OCI-LY1 (cell line): ENCODE measurements at regions not wholly inside any gene's neighbourhood (a gene's known extent, or its start where the extent isn't known, plus 50 kb on each side); places are given as distances from the start of the nearest gene placed in this dataset.

Experiments
- H2AFZ ChIP-seq: fragments of 200-600 bp; sonication (generic), shearing (Covaris generic); 2 replicates; pipeline ENCODE4 v1.6.0; 2014; ENCODE audit warnings: antibody characterized with exemption, mild to moderate bottlenecking, low read length
- H3F3A ChIP-seq: fragments of 200-600 bp; sonication (generic), shearing (Covaris generic); 2 replicates; pipeline ENCODE4 v1.6.0; 2014; ENCODE audit warnings: mild to moderate bottlenecking, antibody characterized with exemption, low read length, moderate library complexity; ENCODE audit not compliant: insufficient read depth
- H3K27ac ChIP-seq: fragments of 200-600 bp; sonication (generic); 2 replicates; pipeline ENCODE4 v1.5.1; 2014; ENCODE audit warnings: low read length, mixed run types, mild to moderate bottlenecking, low read depth; ENCODE audit not compliant: poor library complexity, severe bottlenecking
- H3K27me3 ChIP-seq: fragments of 200-600 bp; sonication (generic); 2 replicates; pipeline ENCODE4 v1.6.0; 2014; ENCODE audit warnings: antibody characterized with exemption, mild to moderate bottlenecking, low read length, moderate library complexity; ENCODE audit not compliant: insufficient read depth
- H3K36me3 ChIP-seq: fragments of 200-600 bp; sonication (generic); 2 replicates; pipeline ENCODE4 v1.6.1; 2014; ENCODE audit warnings: mild to moderate bottlenecking, antibody characterized with exemption, low read length, moderate library complexity, mixed read lengths; ENCODE audit not compliant: insufficient read depth
- H3K4me1 ChIP-seq: fragments of 200-600 bp; sonication (generic); 2 replicates; pipeline ENCODE4 v1.5.1; 2014; ENCODE audit warnings: mild to moderate bottlenecking, low read length, moderate library complexity; ENCODE audit not compliant: insufficient read depth, severe bottlenecking
- H3K4me2 ChIP-seq: fragments of 200-600 bp; sonication (generic), shearing (Covaris generic); 2 replicates; pipeline ENCODE4 v1.6.1; 2014; ENCODE audit warnings: low read length
- H3K4me3 ChIP-seq: fragments of 200-600 bp; sonication (generic); 2 replicates; pipeline ENCODE4 v1.5.1; 2014; ENCODE audit warnings: low read length, low read depth, mild to moderate bottlenecking, mixed read lengths; ENCODE audit not compliant: poor library complexity, severe bottlenecking
- H3K79me2 ChIP-seq: fragments of 200-600 bp; shearing (Covaris generic); 2 replicates; pipeline ENCODE4 v1.6.1; 2016; ENCODE audit warnings: mixed run types, low read length, mixed read lengths; ENCODE audit not compliant: insufficient read depth
- H3K9ac ChIP-seq: fragments of 200-600 bp; sonication (generic), shearing (Covaris generic); 2 replicates; pipeline ENCODE4 v1.6.1; 2014; ENCODE audit warnings: mild to moderate bottlenecking, low read length, mixed read lengths
- H3K9me2 ChIP-seq: fragments of 200-600 bp; sonication (generic), shearing (Covaris generic); 2 replicates; pipeline ENCODE4 v1.6.1; 2014; ENCODE audit warnings: low read depth, mild to moderate bottlenecking, low read length, mixed read lengths
- H3K9me3 ChIP-seq: fragments of 200-600 bp; shearing (Covaris generic); 2 replicates; pipeline ENCODE4 v1.6.1; 2014; ENCODE audit warnings: low read length, mixed read lengths
- H4K20me1 ChIP-seq: fragments of 200-600 bp; sonication (generic), shearing (Covaris generic); 2 replicates; pipeline ENCODE4 v1.6.0; 2016; ENCODE audit warnings: mild to moderate bottlenecking, low read length; ENCODE audit not compliant: insufficient read depth
- CTCF ChIP-seq: fragments of 200-600 bp; sonication (generic), shearing (Covaris generic); IDR thresholded peaks from 2 replicates; pipeline ENCODE4 v1.5.1; 2017; ENCODE audit warnings: mild to moderate bottlenecking, antibody characterized with exemption, low read length, moderate library complexity, mixed read lengths
- EZH2 ChIP-seq: fragments of 200-600 bp; sonication (generic), shearing (Covaris generic); IDR thresholded peaks from 2 replicates; pipeline ENCODE4 v1.8.0; 2017; ENCODE audit warnings: borderline replicate concordance, mixed run types, mild to moderate bottlenecking, antibody characterized with exemption, low read length, moderate library complexity, mixed read lengths

- Histone ChIP-seq H3K9me3 (no peaks in the 10 kb centered on the region), H3K36me3 (no peaks in the 10 kb centered on the region), H4K20me1 (no peaks in the 10 kb centered on the region), H3K4me3 (no peak overlapping the region), H2AFZ (no peak overlapping the region), H3K9me2 (no peaks in the 10 kb centered on the region), H3K4me2 (no peak overlapping the region), H3K27ac (no peak overlapping the region), H3K4me1 (no peaks in the 10 kb centered on the region), H3K9ac (no peak overlapping the region), H3K27me3 (no peaks in the 10 kb centered on the region), H3K79me2 (no peaks in the 10 kb centered on the region), H3F3A (no peaks in the 10 kb centered on the region)
- no peak for TF ChIP-seq EZH2
- TF ChIP-seq CTCF, result no peak
Observed at GRCh38 chr2:217199255-217199630, 339.4 kb upstream of the TNP1 start.

DNA sequence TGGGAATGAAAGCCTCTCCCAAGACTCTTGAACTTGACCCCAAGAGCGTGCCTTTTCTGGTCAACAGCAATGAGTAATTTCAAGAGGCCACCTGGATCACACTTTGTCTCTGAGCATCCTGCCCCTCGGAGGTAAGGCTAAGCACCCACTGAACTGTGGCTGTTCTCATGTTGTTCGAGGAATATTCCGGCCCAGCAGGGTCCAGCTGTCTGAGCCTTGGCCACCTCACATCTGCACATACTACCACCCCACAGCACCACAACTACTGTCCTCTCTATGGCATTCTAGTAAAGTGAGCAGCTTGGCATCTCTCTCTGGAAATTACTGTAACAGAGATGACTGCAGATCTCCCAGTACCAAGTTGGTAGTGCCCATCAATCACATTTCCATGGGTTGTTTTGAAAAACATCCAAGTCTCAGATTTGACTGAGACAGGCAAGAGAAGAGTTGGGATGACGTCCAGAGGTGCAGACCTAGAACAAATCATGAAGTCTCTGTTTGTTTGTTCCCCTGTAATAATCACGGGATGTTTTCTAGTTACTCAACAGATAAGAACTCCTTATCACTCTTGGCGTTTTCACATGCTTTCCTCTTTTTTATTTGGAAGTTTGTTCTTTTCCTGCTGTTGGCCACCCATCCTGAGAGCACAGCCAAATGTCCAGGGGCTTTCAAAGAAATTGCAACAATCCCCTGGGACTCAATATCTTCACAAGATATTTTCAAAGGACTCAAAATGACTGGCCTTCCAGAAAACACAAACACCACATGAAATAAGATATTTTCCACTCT lies 336.0 kb upstream of the TNP1 start:
- H3K4me1 ChIP-seq, result no peaks in the 10 kb centered on the region
- H3K79me2 ChIP-seq, result no peaks in the 10 kb centered on the region
- TF ChIP-seq EZH2 (no peak), CTCF (no peak)
- no peak overlapping the region for H2AFZ ChIP-seq
- H4K20me1 ChIP-seq, result no peaks in the 10 kb centered on the region
- no peak overlapping the region for H3K4me2 ChIP-seq
- H3K9me2 ChIP-seq, result no peaks in the 10 kb centered on the region
- H3K9ac ChIP-seq, result no peak overlapping the region
- no peak overlapping the region for H3K27ac ChIP-seq
- no peaks in the 10 kb centered on the region for H3K36me3 ChIP-seq
- H3K4me3 ChIP-seq, result no peak overlapping the region
- no peaks in the 10 kb centered on the region for H3K9me3 ChIP-seq
- H3F3A ChIP-seq, result no peaks in the 10 kb centered on the region
- H3K27me3 ChIP-seq, result no peaks in the 10 kb centered on the region

DNA sequence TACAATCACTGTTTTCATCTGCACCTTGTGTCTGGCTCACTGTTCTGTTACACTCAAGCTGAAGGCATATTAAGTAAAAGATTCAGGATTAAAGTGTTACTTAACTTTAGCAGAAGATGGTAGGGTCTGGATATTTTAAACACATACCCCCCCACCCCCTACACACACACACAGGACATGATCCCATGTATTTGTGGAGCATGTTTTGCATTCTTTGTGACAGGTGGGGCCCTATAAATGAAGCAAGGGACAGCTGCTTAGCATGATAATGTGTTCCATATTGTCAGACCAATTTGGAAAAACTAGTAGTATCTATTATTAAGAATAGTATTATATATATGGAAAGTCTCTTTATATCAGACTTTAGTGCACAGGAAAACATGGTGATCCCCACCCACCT lies 335.2 kb upstream of the TNP1 start:
- no peaks in the 10 kb centered on the region for H3K4me1 ChIP-seq
- no peak overlapping the region for H3K4me3 ChIP-seq
- H3K27me3 ChIP-seq, result no peaks in the 10 kb centered on the region
- no peak for TF ChIP-seq EZH2
- H2AFZ ChIP-seq, result no peak overlapping the region
- H3K9me2 ChIP-seq, result no peaks in the 10 kb centered on the region
- no peaks in the 10 kb centered on the region for H3F3A ChIP-seq
- no peak overlapping the region for H3K4me2 ChIP-seq
- no peak overlapping the region for H3K9ac ChIP-seq
- H3K36me3 ChIP-seq, result no peaks in the 10 kb centered on the region
- no peaks in the 10 kb centered on the region for H3K79me2 ChIP-seq
- H4K20me1 ChIP-seq, result no peaks in the 10 kb centered on the region
- no peak overlapping the region for H3K27ac ChIP-seq
- no peaks in the 10 kb centered on the region for H3K9me3 ChIP-seq
